IMR-90 (cell line): ENCODE measurements at regions not wholly inside any gene's neighbourhood (a gene's known extent, or its start where the extent isn't known, plus 50 kb on each side); places are given as distances from the start of the nearest gene placed in this dataset.

Source experiments
- ATAC-seq: fragments of 200-7000 bp; cut with Tn5 transposase; 2 replicates; pipeline ENCODE4 v1.9.1; 2020; ENCODE audit warnings: low read depth, mild to moderate bottlenecking, moderate library complexity
- BruUV-seq: library from RNA; stranded (reverse); fragments of 400-500 nt; replicated peaks from 2 replicates; lab custom pipeline; 2021; lab: Mats Ljungman, UMichigan
- CTCF ChIA-PET: fragments of 300-600 bp; formaldehyde crosslinking; extraction: SDS; loops from one replicate; lab custom pipeline; 2021; ENCODE audit warnings: antibody characterized with exemption; lab: Yijun Ruan, JAX
- POLR2A ChIA-PET: fragments of 300-600 bp; sonication (Branson Sonifier 250); formaldehyde crosslinking; loops from one replicate; lab custom pipeline; 2022; ENCODE audit warnings: antibody characterized with exemption; ENCODE audit not compliant: unreplicated experiment; lab: Charles Lee
- DNase-seq: peaks from one replicate; pipeline ENCODE4 v3.0.0; 2013
- H2AFZ ChIP-seq: replicated peaks from 2 replicates; pipeline ENCODE3; 2013; ENCODE audit warnings: low read length, mild to moderate bottlenecking; ENCODE audit not compliant: poor library complexity
- H2AK5ac ChIP-seq: 2 replicates; pipeline ENCODE4 v1.6.1; 2013; ENCODE audit warnings: low read depth, low read length, inconsistent platforms
- H2AK9ac ChIP-seq: replicated peaks from 2 replicates; pipeline ENCODE3; 2013; ENCODE audit warnings: mild to moderate bottlenecking, low read depth, low read length, moderate library complexity; ENCODE audit not compliant: poor library complexity
- H2BK120ac ChIP-seq: 2 replicates; pipeline ENCODE4 v1.6.1; 2013; ENCODE audit warnings: low read depth, low read length, inconsistent platforms
- H2BK15ac ChIP-seq: 3 replicates; pipeline ENCODE4 v1.6.1; 2013; ENCODE audit warnings: low read depth, low read length, inconsistent platforms
- H2BK20ac ChIP-seq: 2 replicates; pipeline ENCODE4 v1.6.1; 2013; ENCODE audit warnings: low read depth, mild to moderate bottlenecking, inconsistent platforms, low read length, moderate library complexity
- H2BK5ac ChIP-seq: 2 replicates; pipeline ENCODE4 v1.6.1; 2013; ENCODE audit warnings: mild to moderate bottlenecking, low read depth, low read length, inconsistent platforms; ENCODE audit not compliant: poor library complexity, severe bottlenecking
- H3K14ac ChIP-seq: replicated peaks from 2 replicates; pipeline ENCODE4 v1.6.1; 2013; ENCODE audit warnings: low read depth, low read length, inconsistent platforms
- H3K18ac ChIP-seq: 2 replicates; pipeline ENCODE4 v1.6.1; 2013; ENCODE audit warnings: low read depth, low read length, control low read depth
- H3K23ac ChIP-seq: 2 replicates; pipeline ENCODE4 v1.6.1; 2013; ENCODE audit warnings: low read depth, low read length, inconsistent platforms
- H3K27ac ChIP-seq: 2 replicates; pipeline ENCODE4 v1.5.1; 2013; ENCODE audit warnings: mild to moderate bottlenecking, control low read depth, low read length; ENCODE audit not compliant: insufficient read depth
- H3K27me3 ChIP-seq: 2 replicates; pipeline ENCODE4 v1.6.1; 2013; ENCODE audit warnings: low read length; ENCODE audit not compliant: control insufficient read depth, insufficient read depth
- H3K36me3 ChIP-seq: 2 replicates; pipeline ENCODE4 v1.6.1; 2013; ENCODE audit warnings: low read length, mixed read lengths; ENCODE audit not compliant: control insufficient read depth, insufficient read depth
- H3K4ac ChIP-seq: 2 replicates; pipeline ENCODE4 v1.6.1; 2013; ENCODE audit warnings: low read depth, low read length, inconsistent platforms
- H3K4me1 ChIP-seq: 2 replicates; pipeline ENCODE4 v1.6.1; 2013; ENCODE audit warnings: low read length, mixed read lengths; ENCODE audit not compliant: control insufficient read depth, insufficient read depth
- H3K4me2 ChIP-seq: 2 replicates; pipeline ENCODE4 v1.6.1; 2013; ENCODE audit warnings: low read depth, mild to moderate bottlenecking, control low read depth, low read length, moderate library complexity
- H3K4me3 ChIP-seq: 2 replicates; pipeline ENCODE4 v1.5.1; 2013; ENCODE audit warnings: low read depth, mild to moderate bottlenecking, control low read depth, low read length, moderate library complexity; ENCODE audit not compliant: insufficient read depth
- H3K56ac ChIP-seq: 2 replicates; pipeline ENCODE4 v1.6.1; 2013; ENCODE audit warnings: low read length, inconsistent platforms; ENCODE audit not compliant: insufficient read depth; ENCODE audit errors: extremely low read depth
- H3K79me1 ChIP-seq, 2 experiments: 2 replicates each; pipeline ENCODE4 v1.6.1; 2013; ENCODE audit warnings: low read length in 2 of 2, inconsistent platforms in 1 of 2, low read depth in 1 of 2
- H3K9ac ChIP-seq: 2 replicates; pipeline ENCODE4 v1.6.1; 2013; ENCODE audit warnings: low read depth, low read length, control low read depth
- H3K9me1 ChIP-seq: 2 replicates; pipeline ENCODE4 v1.6.1; 2013; ENCODE audit warnings: low read length, inconsistent platforms; ENCODE audit not compliant: insufficient read depth
- H3K9me3 ChIP-seq: 2 replicates; pipeline ENCODE4 v1.6.1; 2013; ENCODE audit warnings: low read length; ENCODE audit not compliant: control insufficient read depth, insufficient read depth
- H4K20me1 ChIP-seq: 2 replicates; pipeline ENCODE4 v1.6.1; 2013; ENCODE audit warnings: low read length, inconsistent platforms; ENCODE audit not compliant: insufficient read depth
- H4K5ac ChIP-seq: 2 replicates; pipeline ENCODE4 v1.6.1; 2013; ENCODE audit warnings: mild to moderate bottlenecking, low read depth, low read length, control low read depth
- H4K8ac ChIP-seq, 2 experiments: 2 replicates each; pipeline ENCODE4 v1.6.1; 2013; ENCODE audit warnings: low read depth in 2 of 2, low read length in 2 of 2, control low read depth in 1 of 2, inconsistent platforms in 1 of 2
- H4K91ac ChIP-seq: 2 replicates; pipeline ENCODE4 v1.6.1; 2013; ENCODE audit warnings: low read depth, low read length, inconsistent platforms; ENCODE audit not compliant: insufficient read depth
- BHLHE40 ChIP-seq: fragments of 150-350 bp; IDR thresholded peaks from 2 replicates; pipeline ENCODE4 v1.6.1; 2016; ENCODE audit warnings: mild to moderate bottlenecking, low read depth, low read length
- CEBPB ChIP-seq: IDR thresholded peaks from 2 replicates; pipeline ENCODE4 v1.6.1; 2012; ENCODE audit warnings: low read depth, low read length, improper control_type of control experiment
- CHD1 ChIP-seq: IDR thresholded peaks from 2 replicates; pipeline ENCODE4 v1.6.1; 2012; ENCODE audit warnings: low read depth, low read length, improper control_type of control experiment
- CTCF ChIP-seq: conservative IDR thresholded peaks from 2 replicates; pipeline ENCODE4 v1.5.1; 2012; ENCODE audit warnings: mild to moderate bottlenecking, low read depth, low read length, improper control_type of control experiment
- FOS ChIP-seq: fragments of 150-350 bp; IDR thresholded peaks from 2 replicates; pipeline ENCODE4 v1.6.1; 2016; ENCODE audit warnings: low read depth, low read length
- MAFK ChIP-seq: IDR thresholded peaks from 2 replicates; pipeline ENCODE4 v1.6.1; 2012; ENCODE audit warnings: low read depth, low read length, improper control_type of control experiment
- MAZ ChIP-seq: IDR thresholded peaks from 2 replicates; pipeline ENCODE4 v1.6.1; 2012; ENCODE audit warnings: low read depth, mild to moderate bottlenecking, low read length, improper control_type of control experiment, moderate library complexity, borderline replicate concordance
- MXI1 ChIP-seq: IDR thresholded peaks from 2 replicates; pipeline ENCODE4 v1.6.1; 2012; ENCODE audit warnings: low read depth, mild to moderate bottlenecking, low read length, moderate library complexity, borderline replicate concordance
- NFE2L2 ChIP-seq: fragments of 150-350 bp; IDR thresholded peaks from 2 replicates; pipeline ENCODE4 v1.6.1; 2016; ENCODE audit warnings: low read depth, mild to moderate bottlenecking, low read length
- POLR2A ChIP-seq: IDR thresholded peaks from 2 replicates; pipeline ENCODE4 v1.6.1; 2012; ENCODE audit warnings: mild to moderate bottlenecking, low read depth, low read length
- RAD21 ChIP-seq: IDR thresholded peaks from 2 replicates; pipeline ENCODE4 v1.6.1; 2012; ENCODE audit warnings: low read length, improper control_type of control experiment
- RCOR1 ChIP-seq: IDR thresholded peaks from 2 replicates; pipeline ENCODE4 v1.6.1; 2012; ENCODE audit warnings: mild to moderate bottlenecking, low read length, improper control_type of control experiment; ENCODE audit not compliant: insufficient replicate concordance
- RFX5 ChIP-seq: IDR thresholded peaks from 2 replicates; pipeline ENCODE4 v1.8.0; 2012; ENCODE audit warnings: low read depth, mild to moderate bottlenecking, low read length, moderate library complexity
- SMC3 ChIP-seq: fragments of 150-350 bp; IDR thresholded peaks from 2 replicates; pipeline ENCODE4 v1.6.1; 2016; ENCODE audit warnings: low read depth, mild to moderate bottlenecking, antibody characterized with exemption, low read length, moderate library complexity
- WGBS, 2 experiments: methylation state at CpG; one replicate each; pipeline versions ENCODE4 v1.1.5 to v1.1.7; 2013; ENCODE audit warnings: missing lambda C conversion rate in 2 of 2; ENCODE audit not compliant: insufficient read length in 1 of 2; ENCODE audit errors: extremely low coverage in 2 of 2; 5-methylcytosine and 5-hydroxymethylcytosine counted together
- dilution Hi-C: fragments of 300-500 bp; cut with HindIII; formaldehyde crosslinking; loops from one replicate; pipeline ENCODE4 v1.14.3; 2018; ENCODE audit warnings: low sequenced_read_pairs; ENCODE audit not compliant: unreplicated experiment
- in situ Hi-C: fragments of 300-500 bp; cut with MboI; formaldehyde crosslinking; loops from 3 replicates; pipeline ENCODE4 v1.14.3; 2019; ENCODE audit warnings: low sequenced_read_pairs, inconsistent platforms, mixed read lengths
- intact Hi-C: fragments of 100-400 bp; cut with micrococcal nuclease; formaldehyde crosslinking; loops from 2 replicates; pipeline ENCODE4 v1.10.0; 2022
- TF ChIP-seq, protein P1 (sequence below): fragments of 150-350 bp; IDR thresholded peaks from 2 replicates; pipeline ENCODE4 v1.6.1; 2016; ENCODE audit warnings: low read depth, mild to moderate bottlenecking, low read length, moderate library complexity, borderline replicate concordance
- TF ChIP-seq, protein P2 (sequence below): fragments of 150-350 bp; IDR thresholded peaks from 2 replicates; pipeline ENCODE4 v1.6.1; 2017; ENCODE audit warnings: mild to moderate bottlenecking, antibody characterized with exemption, low read length, low read depth

GRCh38 chr19:30781047-30781446 lies 408.9 kb downstream of the ZNF536 start:
- H3K79me1 ChIP-seq, result no peaks in the 10 kb centered on the region
- no CpG with 5 or more reads among the region's 2 CpGs for WGBS, 2 experiments
- H4K20me1 ChIP-seq, result no peaks in the 10 kb centered on the region
- dilution Hi-C loops (no loop called here), intact Hi-C loops (no loop called here), in situ Hi-C loops (no loop called here)
- ATAC-seq (no peak), DNase-seq (no peak)
- H2AK9ac ChIP-seq, result no peak overlapping the region
- no peaks in the 10 kb centered on the region for H3K27me3 ChIP-seq
- no peaks in the 10 kb centered on the region for H3K4me1 ChIP-seq
- no peak overlapping the region for H4K5ac ChIP-seq
- ChIA-PET CTCF (no interaction called here), POLR2A (no interaction called here)
- no peaks in the 10 kb centered on the region for H3K9me3 ChIP-seq
- H3K4me3 ChIP-seq, result no peak overlapping the region
- H2BK5ac ChIP-seq, result no peak overlapping the region
- no peaks in the 10 kb centered on the region for H3K9me1 ChIP-seq
- no peak overlapping the region for H3K27ac ChIP-seq
- no peak overlapping the region for H2BK20ac ChIP-seq
- no peak overlapping the region for H2BK15ac ChIP-seq
- H3K56ac ChIP-seq, result no peak overlapping the region
- no peak overlapping the region for H3K4me2 ChIP-seq
- no peak overlapping the region for H3K9ac ChIP-seq
- H3K36me3 ChIP-seq, result no peaks in the 10 kb centered on the region
- no peak overlapping the region for H2BK120ac ChIP-seq
- no peak overlapping the region for H2AK5ac ChIP-seq
- H3K14ac ChIP-seq, result no peak overlapping the region
- H2AFZ ChIP-seq, result no peak overlapping the region
- no peak for TF ChIP-seq MAFK
- TF ChIP-seq NFE2L2, result no peak
- TF ChIP-seq POLR2A, result no peak
- no peak for TF ChIP-seq RAD21
- TF ChIP-seq, protein P1, sequence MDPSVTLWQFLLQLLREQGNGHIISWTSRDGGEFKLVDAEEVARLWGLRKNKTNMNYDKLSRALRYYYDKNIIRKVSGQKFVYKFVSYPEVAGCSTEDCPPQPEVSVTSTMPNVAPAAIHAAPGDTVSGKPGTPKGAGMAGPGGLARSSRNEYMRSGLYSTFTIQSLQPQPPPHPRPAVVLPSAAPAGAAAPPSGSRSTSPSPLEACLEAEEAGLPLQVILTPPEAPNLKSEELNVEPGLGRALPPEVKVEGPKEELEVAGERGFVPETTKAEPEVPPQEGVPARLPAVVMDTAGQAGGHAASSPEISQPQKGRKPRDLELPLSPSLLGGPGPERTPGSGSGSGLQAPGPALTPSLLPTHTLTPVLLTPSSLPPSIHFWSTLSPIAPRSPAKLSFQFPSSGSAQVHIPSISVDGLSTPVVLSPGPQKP, result no peak
- no peak for TF ChIP-seq RCOR1
- TF ChIP-seq CTCF, result no peak
- TF ChIP-seq MAZ, result no peak
- TF ChIP-seq CEBPB, result no peak
- TF ChIP-seq MXI1, result no peak
- TF ChIP-seq SMC3, result no peak
- no peak for TF ChIP-seq FOS
- no peak for TF ChIP-seq CHD1
- TF ChIP-seq, protein P2, sequence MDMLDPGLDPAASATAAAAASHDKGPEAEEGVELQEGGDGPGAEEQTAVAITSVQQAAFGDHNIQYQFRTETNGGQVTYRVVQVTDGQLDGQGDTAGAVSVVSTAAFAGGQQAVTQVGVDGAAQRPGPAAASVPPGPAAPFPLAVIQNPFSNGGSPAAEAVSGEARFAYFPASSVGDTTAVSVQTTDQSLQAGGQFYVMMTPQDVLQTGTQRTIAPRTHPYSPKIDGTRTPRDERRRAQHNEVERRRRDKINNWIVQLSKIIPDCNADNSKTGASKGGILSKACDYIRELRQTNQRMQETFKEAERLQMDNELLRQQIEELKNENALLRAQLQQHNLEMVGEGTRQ, result no peak
- no peak for TF ChIP-seq RFX5
- TF ChIP-seq BHLHE40, result no peak
- H3K23ac ChIP-seq, result no peak overlapping the region
- no peak overlapping the region for H4K91ac ChIP-seq
- no peak overlapping the region for H4K8ac ChIP-seq
- no peak overlapping the region for H3K18ac ChIP-seq
- no TSS peak for BruUV-seq
- no peak overlapping the region for H3K4ac ChIP-seq
